Rectal smooth muscle tissue (tissue), 1 donor: ENCODE measurements at regions not wholly inside any gene's neighbourhood (a gene's known extent, or its start where the extent isn't known, plus 50 kb on each side); places are given as distances from the start of the nearest gene placed in this dataset.

Experiments used
- H3K27ac ChIP-seq: one replicate; pipeline ENCODE4 v1.7.0; 2013; ENCODE audit warnings: low read depth, low read length, inconsistent platforms
- H3K27me3 ChIP-seq: one replicate; pipeline ENCODE4 v1.7.0; 2013; ENCODE audit warnings: low read length; ENCODE audit not compliant: control insufficient read depth, insufficient read depth
- H3K36me3 ChIP-seq: one replicate; pipeline ENCODE4 v1.7.0; 2013; ENCODE audit warnings: low read length; ENCODE audit not compliant: control insufficient read depth, insufficient read depth
- H3K4me1 ChIP-seq: one replicate; pipeline ENCODE4 v1.7.0; 2013; ENCODE audit warnings: low read length; ENCODE audit not compliant: control insufficient read depth, insufficient read depth
- H3K4me3 ChIP-seq: one replicate; pipeline ENCODE4 v1.7.0; 2013; ENCODE audit warnings: low read length
- H3K9ac ChIP-seq: one replicate; pipeline ENCODE4 v1.7.0; 2013; ENCODE audit warnings: low read length

- H3K36me3 ChIP-seq = no peaks in the 10 kb centered on the region
- no peak overlapping the region for H3K9ac ChIP-seq
- no peaks in the 10 kb centered on the region for H3K27me3 ChIP-seq
- H3K4me3 ChIP-seq = no peak overlapping the region
- peaks cover 2% of the 10 kb centered on the region for H3K4me1 ChIP-seq
- no peak overlapping the region for H3K27ac ChIP-seq
Observed at GRCh38 chr11:128355558-128355957, 231.8 kb downstream of the ETS1 start.

- H3K9ac ChIP-seq = no peak overlapping the region
- H3K36me3 ChIP-seq = no peaks in the 10 kb centered on the region
- H3K27me3 ChIP-seq = no peaks in the 10 kb centered on the region
- no peak overlapping the region for H3K4me3 ChIP-seq
- H3K27ac ChIP-seq = no peak overlapping the region
- H3K4me1 ChIP-seq = peaks cover 2% of the 10 kb centered on the region
Observed at GRCh38 chr11:128354476-128354875, 232.9 kb downstream of the ETS1 start.

GRCh38 chr11:128351168-128351567 lies 236.2 kb downstream of the ETS1 start:
- no peak overlapping the region for H3K9ac ChIP-seq
- no peaks in the 10 kb centered on the region for H3K4me1 ChIP-seq
- no peaks in the 10 kb centered on the region for H3K27me3 ChIP-seq
- no peaks in the 10 kb centered on the region for H3K36me3 ChIP-seq
- no peak overlapping the region for H3K27ac ChIP-seq
- no peak overlapping the region for H3K4me3 ChIP-seq

- Histone ChIP-seq H3K4me1 (no peaks in the 10 kb centered on the region), H3K27ac (no peak overlapping the region), H3K9ac (no peak overlapping the region), H3K4me3 (no peak overlapping the region), H3K36me3 (no peaks in the 10 kb centered on the region), H3K27me3 (no peaks in the 10 kb centered on the region)
Observed at GRCh38 chr11:128349650-128350299, 237.6 kb downstream of the ETS1 start.

GRCh38 chr11:128346804-128347203 lies 240.6 kb downstream of the ETS1 start:
- no peak overlapping the region for H3K9ac ChIP-seq
- H3K27me3 ChIP-seq = no peaks in the 10 kb centered on the region
- H3K4me3 ChIP-seq = no peak overlapping the region
- no peaks in the 10 kb centered on the region for H3K36me3 ChIP-seq
- no peak overlapping the region for H3K27ac ChIP-seq
- no peaks in the 10 kb centered on the region for H3K4me1 ChIP-seq

GRCh38 chr11:128345316-128345715 lies 242.0 kb downstream of the ETS1 start:
- Histone ChIP-seq H3K36me3 (no peaks in the 10 kb centered on the region), H3K27me3 (no peaks in the 10 kb centered on the region), H3K4me1 (no peaks in the 10 kb centered on the region), H3K4me3 (no peak overlapping the region), H3K9ac (no peak overlapping the region), H3K27ac (no peak overlapping the region)

GRCh38 chr11:128343870-128344269 lies 243.5 kb downstream of the ETS1 start:
- H3K4me3 ChIP-seq = no peak overlapping the region
- no peak overlapping the region for H3K9ac ChIP-seq
- H3K27me3 ChIP-seq = no peaks in the 10 kb centered on the region
- H3K27ac ChIP-seq = no peak overlapping the region
- H3K36me3 ChIP-seq = no peaks in the 10 kb centered on the region
- H3K4me1 ChIP-seq = no peaks in the 10 kb centered on the region

GRCh38 chr11:128343135-128343514 lies 244.2 kb downstream of the ETS1 start:
- Histone ChIP-seq H3K27ac (no peak overlapping the region), H3K36me3 (no peaks in the 10 kb centered on the region), H3K27me3 (no peaks in the 10 kb centered on the region), H3K4me3 (no peak overlapping the region), H3K4me1 (no peaks in the 10 kb centered on the region), H3K9ac (no peak overlapping the region)

- no peaks in the 10 kb centered on the region for H3K27me3 ChIP-seq
- H3K4me3 ChIP-seq = no peak overlapping the region
- no peak overlapping the region for H3K27ac ChIP-seq
- H3K9ac ChIP-seq = no peak overlapping the region
- H3K36me3 ChIP-seq = no peaks in the 10 kb centered on the region
- no peaks in the 10 kb centered on the region for H3K4me1 ChIP-seq
Observed at GRCh38 chr11:128342511-128343134, 244.7 kb downstream of the ETS1 start.

- no peaks in the 10 kb centered on the region for H3K27me3 ChIP-seq
- no peaks in the 10 kb centered on the region for H3K4me1 ChIP-seq
- H3K9ac ChIP-seq = no peak overlapping the region
- no peaks in the 10 kb centered on the region for H3K36me3 ChIP-seq
- no peak overlapping the region for H3K4me3 ChIP-seq
- no peak overlapping the region for H3K27ac ChIP-seq
Observed at GRCh38 chr11:128341280-128342248, 245.8 kb downstream of the ETS1 start.

- Histone ChIP-seq H3K27me3 (no peaks in the 10 kb centered on the region), H3K27ac (no peak overlapping the region), H3K4me1 (no peaks in the 10 kb centered on the region), H3K4me3 (no peak overlapping the region), H3K36me3 (no peaks in the 10 kb centered on the region), H3K9ac (no peak overlapping the region)
Observed at GRCh38 chr11:128339792-128340191, 247.6 kb downstream of the ETS1 start.

GRCh38 chr11:128338811-128339210 lies 248.5 kb downstream of the ETS1 start:
- H3K9ac ChIP-seq = no peak overlapping the region
- no peaks in the 10 kb centered on the region for H3K27me3 ChIP-seq
- H3K36me3 ChIP-seq = no peaks in the 10 kb centered on the region
- no peaks in the 10 kb centered on the region for H3K4me1 ChIP-seq
- no peak overlapping the region for H3K27ac ChIP-seq
- H3K4me3 ChIP-seq = no peak overlapping the region
